B cell (primary cell): ENCODE measurements at regions not wholly inside any gene's neighbourhood (a gene's known extent, or its start where the extent isn't known, plus 50 kb on each side); places are given as distances from the start of the nearest gene placed in this dataset.

Experiments used
- ATAC-seq: fragments of 200-7000 bp; cut with Tn5 transposase; one replicate; pipeline ENCODE4 v1.10.0; 2021; ENCODE audit warnings: low read depth, mild to moderate bottlenecking, moderate number of reproducible peaks, moderate library complexity
- CTCF ChIA-PET: fragments of 350-600 bp; sonication (Branson Sonifier 250); formaldehyde crosslinking; loops from one replicate; lab custom pipeline; 2021; ENCODE audit warnings: antibody characterized with exemption, inconsistent platforms; lab: Charles Lee
- POLR2A ChIA-PET: fragments of 350-600 bp; sonication (Branson Sonifier 250); formaldehyde crosslinking; loops from one replicate; lab custom pipeline; 2021; ENCODE audit warnings: antibody characterized with exemption; lab: Charles Lee
- DNase-seq: peaks from one replicate; pipeline ENCODE4 v3.0.0; 2013
- H2AFZ ChIP-seq: 2 replicates; pipeline ENCODE4 v1.6.1; 2012; ENCODE audit warnings: mild to moderate bottlenecking, low read depth, low read length; ENCODE audit not compliant: insufficient read depth, poor library complexity, severe bottlenecking
- H3K27ac ChIP-seq, 2 donors: 1 replicate in 1 of 2; 2 replicates in 1 of 2; pipeline ENCODE4 v1.5.1; 2012 to 2013; ENCODE audit warnings: low read length in 2 of 2, mild to moderate bottlenecking in 2 of 2, moderate library complexity in 1 of 2
- H3K27me3 ChIP-seq, 4 experiments: fragments of 200-600 bp in 1 of 4; sonication (generic) in 1 of 4; replicated peaks in 1 of 4; 1 replicate in 2 of 4; 2 replicates in 2 of 4; pipeline versions ENCODE4 v1.6.1 to v1.7.0; 2013 to 2016; ENCODE audit warnings: low read length in 3 of 4, mild to moderate bottlenecking in 2 of 4, mixed read lengths in 1 of 4, moderate library complexity in 1 of 4; ENCODE audit not compliant: insufficient read depth in 4 of 4, control insufficient read depth in 3 of 4; ENCODE audit errors: control extremely low read depth in 1 of 4
- H3K36me3 ChIP-seq, 2 experiments: replicated peaks in 1 of 2; 1 replicate in 1 of 2; 2 replicates in 1 of 2; pipeline versions ENCODE4 v1.6.1 to v1.7.1; 2013; ENCODE audit warnings: low read length in 1 of 2; ENCODE audit not compliant: insufficient read depth in 2 of 2, control insufficient read depth in 1 of 2; ENCODE audit errors: control extremely low read depth in 1 of 2, extremely low read depth in 1 of 2
- H3K4me1 ChIP-seq, 2 donors: fragments of 200-600 bp in 1 of 2; sonication (generic) in 1 of 2; 1 replicate in 1 of 2; 2 replicates in 1 of 2; pipeline versions ENCODE4 v1.5.1 to v1.6.1; 2013 to 2017; ENCODE audit warnings: low read length in 2 of 2; ENCODE audit not compliant: control insufficient read depth in 2 of 2, insufficient read depth in 2 of 2
- H3K4me2 ChIP-seq: replicated peaks from 2 replicates; pipeline ENCODE3; 2012; ENCODE audit warnings: mild to moderate bottlenecking, low read depth, low read length; ENCODE audit not compliant: poor library complexity, severe bottlenecking
- H3K4me3 ChIP-seq, 5 experiments: fragments of 200-600 bp in 1 of 5; sonication (generic) in 1 of 5; 1 replicate in 3 of 5; 2 replicates in 2 of 5; pipeline versions ENCODE4 v1.5.1 to v1.7.0; 2011 to 2016; ENCODE audit warnings: low read length in 4 of 5, mild to moderate bottlenecking in 4 of 5, low read depth in 2 of 5, control low read depth in 1 of 5, moderate library complexity in 1 of 5; ENCODE audit not compliant: insufficient read depth in 1 of 5; ENCODE audit errors: control extremely low read depth in 1 of 5, extremely low read depth in 1 of 5
- H3K79me2 ChIP-seq: fragments of 200-600 bp; sonication (generic); one replicate; pipeline ENCODE4 v1.6.0; 2016; ENCODE audit warnings: low read length; ENCODE audit not compliant: control insufficient read depth, insufficient read depth
- H3K9ac ChIP-seq: fragments of 200-600 bp; sonication (generic); 2 replicates; pipeline ENCODE4 v1.6.1; 2017; ENCODE audit warnings: mild to moderate bottlenecking, low read length, moderate library complexity
- H3K9me3 ChIP-seq, 3 donors: one replicate each; pipeline versions ENCODE4 v1.6.1 to v1.7.1; 2013; ENCODE audit warnings: low read length in 2 of 3; ENCODE audit not compliant: control insufficient read depth in 2 of 3, insufficient read depth in 1 of 3; ENCODE audit errors: control extremely low read depth in 1 of 3
- H4K20me1 ChIP-seq: 2 replicates; pipeline ENCODE4 v1.6.0; 2012; ENCODE audit warnings: mild to moderate bottlenecking, low read length; ENCODE audit not compliant: insufficient read depth, control insufficient read depth, poor library complexity, severe bottlenecking
- H3K27ac Mint-ChIP-seq: one replicate; pipeline ENCODE4 v1.8.0; 2021; ENCODE audit warnings: mixed read lengths
- H3K27me3 Mint-ChIP-seq: one replicate; pipeline ENCODE4 v1.8.0; 2021; ENCODE audit warnings: mixed read lengths
- H3K4me1 Mint-ChIP-seq: one replicate; pipeline ENCODE4 v1.8.0; 2021; ENCODE audit warnings: mixed read lengths
- H3K4me3 Mint-ChIP-seq: one replicate; pipeline ENCODE4 v1.8.0; 2021; ENCODE audit warnings: mixed read lengths
- H3K9me3 Mint-ChIP-seq: one replicate; pipeline ENCODE4 v1.8.0; 2022; ENCODE audit warnings: mixed read lengths; ENCODE audit not compliant: insufficient read depth
- EZH2 ChIP-seq: IDR thresholded peaks from 2 replicates; pipeline ENCODE4 v1.6.1; 2012; ENCODE audit warnings: borderline replicate concordance, low read depth, mild to moderate bottlenecking, moderate library complexity, low read length; ENCODE audit not compliant: insufficient read depth, poor library complexity, severe bottlenecking
- WGBS: methylation state at CpG from one replicate; pipeline ENCODE4 v1.1.5; 2013; ENCODE audit warnings: missing lambda C conversion rate; ENCODE audit not compliant: insufficient coverage; 5-methylcytosine and 5-hydroxymethylcytosine counted together
- intact Hi-C: fragments of 100-400 bp; cut with micrococcal nuclease; formaldehyde crosslinking; loops from one replicate; pipeline ENCODE4 v1.10.0; 2022
- TF ChIP-seq, protein P1 (sequence below): fragments of 200-600 bp; IDR thresholded peaks from one replicate; pipeline ENCODE4 v1.8.0; 2022; ENCODE audit warnings: antibody characterized with exemption, mild to moderate bottlenecking

DNA sequence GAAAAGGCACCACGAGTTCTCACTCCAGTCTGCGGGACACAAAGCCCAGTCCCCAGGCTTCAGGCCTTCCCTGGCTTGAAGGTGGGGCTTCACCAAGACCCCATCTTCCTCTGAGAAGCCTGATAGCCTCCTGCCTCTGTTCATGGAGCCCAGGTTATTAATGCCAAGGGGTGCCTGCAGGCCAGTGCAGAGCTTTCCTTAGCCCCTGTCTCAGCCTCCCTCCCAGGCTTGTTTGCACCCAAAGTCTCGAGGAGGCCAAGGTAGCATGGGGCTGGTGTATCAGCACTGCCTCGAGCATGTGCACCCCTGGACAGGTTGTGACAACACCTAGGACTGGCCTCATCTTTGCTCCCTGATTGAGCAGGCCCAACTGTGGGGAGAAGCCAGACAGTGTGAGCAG lies 108.1 kb upstream of the PCDH15 start:
- no peak overlapping the region for H3K4me3 Mint-ChIP-seq
- no peak for ATAC-seq
- H3K4me1 ChIP-seq = no peaks in the 10 kb centered on the region
- no peaks in the 10 kb centered on the region for H3K27me3 Mint-ChIP-seq
- no peaks in the 10 kb centered on the region for H3K27me3 ChIP-seq
- H3K9me3 ChIP-seq = peaks cover 0 to 29% (median 0%) of the 10 kb centered on the region in 3 donors
- H3K4me2 ChIP-seq = no peak overlapping the region
- TF ChIP-seq, protein P1, sequence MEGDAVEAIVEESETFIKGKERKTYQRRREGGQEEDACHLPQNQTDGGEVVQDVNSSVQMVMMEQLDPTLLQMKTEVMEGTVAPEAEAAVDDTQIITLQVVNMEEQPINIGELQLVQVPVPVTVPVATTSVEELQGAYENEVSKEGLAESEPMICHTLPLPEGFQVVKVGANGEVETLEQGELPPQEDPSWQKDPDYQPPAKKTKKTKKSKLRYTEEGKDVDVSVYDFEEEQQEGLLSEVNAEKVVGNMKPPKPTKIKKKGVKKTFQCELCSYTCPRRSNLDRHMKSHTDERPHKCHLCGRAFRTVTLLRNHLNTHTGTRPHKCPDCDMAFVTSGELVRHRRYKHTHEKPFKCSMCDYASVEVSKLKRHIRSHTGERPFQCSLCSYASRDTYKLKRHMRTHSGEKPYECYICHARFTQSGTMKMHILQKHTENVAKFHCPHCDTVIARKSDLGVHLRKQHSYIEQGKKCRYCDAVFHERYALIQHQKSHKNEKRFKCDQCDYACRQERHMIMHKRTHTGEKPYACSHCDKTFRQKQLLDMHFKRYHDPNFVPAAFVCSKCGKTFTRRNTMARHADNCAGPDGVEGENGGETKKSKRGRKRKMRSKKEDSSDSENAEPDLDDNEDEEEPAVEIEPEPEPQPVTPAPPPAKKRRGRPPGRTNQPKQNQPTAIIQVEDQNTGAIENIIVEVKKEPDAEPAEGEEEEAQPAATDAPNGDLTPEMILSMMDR = no peak
- TF ChIP-seq EZH2 = no peak
- 74% methylated on average over 4 of the region's 4 CpGs for WGBS
- POLR2A ChIA-PET = no interaction called here
- H3K9me3 Mint-ChIP-seq = peaks cover 7% of the 10 kb centered on the region
- no peak for DNase-seq
- no peak overlapping the region for H3K9ac ChIP-seq
- H3K79me2 ChIP-seq = no peaks in the 10 kb centered on the region
- no peak overlapping the region for H3K27ac Mint-ChIP-seq
- H3K27ac ChIP-seq = no peak overlapping the region
- no peak overlapping the region for H3K4me3 ChIP-seq
- no peaks in the 10 kb centered on the region for H3K36me3 ChIP-seq
- H3K4me1 Mint-ChIP-seq = no peaks in the 10 kb centered on the region
- CTCF ChIA-PET = no interaction called here
- H2AFZ ChIP-seq = no peak overlapping the region
- no peaks in the 10 kb centered on the region for H4K20me1 ChIP-seq
- intact Hi-C loops = no loop called here

DNA sequence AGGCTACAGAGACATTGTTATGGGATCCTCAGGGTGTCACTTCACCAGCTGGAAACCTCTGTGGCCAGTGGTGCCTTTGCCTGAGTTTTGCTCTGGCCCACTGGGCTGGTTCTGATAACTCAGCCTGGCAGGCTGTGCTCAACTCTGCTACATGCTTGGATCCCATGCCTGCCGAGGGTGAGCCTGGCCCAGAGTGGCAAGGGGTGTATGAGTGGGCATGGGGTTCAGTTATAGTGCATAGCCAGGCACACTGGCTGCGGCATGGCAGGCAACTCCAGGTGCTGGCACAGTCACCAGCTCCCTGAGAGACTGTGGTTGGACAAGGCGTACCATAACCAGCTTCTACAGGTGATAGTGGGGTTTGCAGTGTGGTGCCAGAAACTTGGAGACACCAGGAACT lies 107.0 kb upstream of the PCDH15 start:
- POLR2A ChIA-PET = no interaction called here
- H3K4me3 ChIP-seq = no peak overlapping the region
- H3K27ac Mint-ChIP-seq = no peak overlapping the region
- H3K4me1 ChIP-seq = no peaks in the 10 kb centered on the region
- 84% methylated on average over 3 of the region's 3 CpGs for WGBS
- no peaks in the 10 kb centered on the region for H3K27me3 Mint-ChIP-seq
- intact Hi-C loops = no loop called here
- no peaks in the 10 kb centered on the region for H4K20me1 ChIP-seq
- no peak overlapping the region for H3K4me3 Mint-ChIP-seq
- peaks cover 0 to 23% (median 0%) of the 10 kb centered on the region in 3 donors for H3K9me3 ChIP-seq
- no peak overlapping the region for H2AFZ ChIP-seq
- no peak overlapping the region for H3K27ac ChIP-seq
- no peaks in the 10 kb centered on the region for H3K4me1 Mint-ChIP-seq
- H3K36me3 ChIP-seq = no peaks in the 10 kb centered on the region
- no peak overlapping the region for H3K4me2 ChIP-seq
- no peak for ATAC-seq
- no peak overlapping the region for H3K9ac ChIP-seq
- TF ChIP-seq, protein P1 = no peak
- TF ChIP-seq EZH2 = no peak
- CTCF ChIA-PET = no interaction called here
- H3K9me3 Mint-ChIP-seq = peaks cover 7% of the 10 kb centered on the region
- H3K27me3 ChIP-seq = no peaks in the 10 kb centered on the region
- no peaks in the 10 kb centered on the region for H3K79me2 ChIP-seq
- no peak for DNase-seq
